ENCODE measurements at regions not wholly inside any gene's neighbourhood (a gene's known extent, or its start where the extent isn't known, plus 50 kb on each side); places are given as distances from the start of the nearest gene placed in this dataset.
A peak's percentile ranks its signal among the peaks of the same experiment; 100 is the strongest.

DNA sequence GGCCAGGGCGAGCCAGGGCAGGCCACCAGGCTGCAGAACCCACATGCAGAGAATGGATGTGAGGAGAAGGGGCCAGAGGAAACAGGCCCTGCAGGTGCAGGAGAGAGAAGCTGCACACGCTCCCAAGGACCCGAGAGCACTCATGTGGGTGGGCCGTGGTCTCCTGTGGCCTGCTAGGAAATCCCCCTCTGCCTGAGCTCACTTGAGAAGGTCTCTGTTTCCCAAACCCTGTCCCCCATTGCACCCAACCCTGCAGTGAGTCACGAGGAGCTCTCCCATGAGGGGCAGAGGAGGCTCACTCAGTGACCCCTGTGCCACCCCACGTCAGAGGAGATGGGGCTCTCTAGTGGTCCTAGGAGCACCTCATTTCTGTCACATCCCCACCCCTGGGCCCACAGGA is 111.1 kb downstream of the KLF13 start (continued):
- TF ChIP-seq ASH2L (IDR thresholded peaks at IDR 0.05; ENCODE audit: borderline replicate concordance, low read depth) (no peak), POLR2AphosphoS5 (IDR thresholded peaks at IDR 0.05; ENCODE audit: low read length) (no peak), SP1 (IDR thresholded peaks at IDR 0.05; ENCODE audit: low read depth, low read length) (peak; percentile 30), BCLAF1 (IDR thresholded peaks at IDR 0.05) (no peak), RUNX3 (IDR thresholded peaks at IDR 0.05; ENCODE audit: low read length) (peak; percentile 82), CBX3 (IDR thresholded peaks at IDR 0.05; ENCODE audit: borderline replicate concordance, low read depth) (no peak), NFXL1 (IDR thresholded peaks at IDR 0.05; ENCODE audit: borderline replicate concordance) (no peak), ZBTB40 (IDR thresholded peaks at IDR 0.05; ENCODE audit: borderline replicate concordance) (no peak), SKIL (IDR thresholded peaks at IDR 0.05; ENCODE audit: low read depth, poor library complexity, severe bottlenecking) (no peak), MXI1 (IDR thresholded peaks at IDR 0.05; ENCODE audit: low read depth, low read length) (0 out of 2 replicates have a peak, but pooled peaks have one; percentile 13), SREBF2 (IDR thresholded peaks at IDR 0.05; ENCODE audit: low read length) (no peak), EZH2 (IDR thresholded peaks at IDR 0.05; ENCODE audit: borderline replicate concordance, control insufficient read depth, low read depth, low read length) (no peak), GABPA (IDR thresholded peaks at IDR 0.05; ENCODE audit: low read depth) (no peak), RFX5 (IDR thresholded peaks at IDR 0.05; ENCODE audit: low read depth, low read length) (no peak), DPF2 (IDR thresholded peaks at IDR 0.05) (peak; percentile 46; the same call in 1 of the 2 replicates), FOXM1 (IDR thresholded peaks at IDR 0.05; ENCODE audit: low read depth, low read length) (no peak), YY1 (IDR thresholded peaks at IDR 0.05; ENCODE audit: low read depth, low read length) (no peak)
- TF ChIP-seq, protein P1, sequence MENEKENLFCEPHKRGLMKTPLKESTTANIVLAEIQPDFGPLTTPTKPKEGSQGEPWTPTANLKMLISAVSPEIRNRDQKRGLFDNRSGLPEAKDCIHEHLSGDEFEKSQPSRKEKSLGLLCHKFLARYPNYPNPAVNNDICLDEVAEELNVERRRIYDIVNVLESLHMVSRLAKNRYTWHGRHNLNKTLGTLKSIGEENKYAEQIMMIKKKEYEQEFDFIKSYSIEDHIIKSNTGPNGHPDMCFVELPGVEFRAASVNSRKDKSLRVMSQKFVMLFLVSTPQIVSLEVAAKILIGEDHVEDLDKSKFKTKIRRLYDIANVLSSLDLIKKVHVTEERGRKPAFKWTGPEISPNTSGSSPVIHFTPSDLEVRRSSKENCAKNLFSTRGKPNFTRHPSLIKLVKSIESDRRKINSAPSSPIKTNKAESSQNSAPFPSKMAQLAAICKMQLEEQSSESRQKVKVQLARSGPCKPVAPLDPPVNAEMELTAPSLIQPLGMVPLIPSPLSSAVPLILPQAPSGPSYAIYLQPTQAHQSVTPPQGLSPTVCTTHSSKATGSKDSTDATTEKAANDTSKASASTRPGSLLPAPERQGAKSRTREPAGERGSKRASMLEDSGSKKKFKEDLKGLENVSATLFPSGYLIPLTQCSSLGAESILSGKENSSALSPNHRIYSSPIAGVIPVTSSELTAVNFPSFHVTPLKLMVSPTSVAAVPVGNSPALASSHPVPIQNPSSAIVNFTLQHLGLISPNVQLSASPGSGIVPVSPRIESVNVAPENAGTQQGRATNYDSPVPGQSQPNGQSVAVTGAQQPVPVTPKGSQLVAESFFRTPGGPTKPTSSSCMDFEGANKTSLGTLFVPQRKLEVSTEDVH (IDR thresholded peaks at IDR 0.05; ENCODE audit: low read depth, partially characterized antibody) = no peak

Data from GM12878 (cell line).